Activated CD4-positive, CD25-positive, alpha-beta regulatory T cell treated with anti-CD3 and anti-CD28 coated beads, Interleukin-2, amount 50 U/mL, for 72 hours (primary cell): ENCODE measurements at regions not wholly inside any gene's neighbourhood (a gene's known extent, or its start where the extent isn't known, plus 50 kb on each side); places are given as distances from the start of the nearest gene placed in this dataset.

Source experiments
- DNase-seq: peaks from one replicate; pipeline ENCODE4 v3.0.0; 2021

DNA sequence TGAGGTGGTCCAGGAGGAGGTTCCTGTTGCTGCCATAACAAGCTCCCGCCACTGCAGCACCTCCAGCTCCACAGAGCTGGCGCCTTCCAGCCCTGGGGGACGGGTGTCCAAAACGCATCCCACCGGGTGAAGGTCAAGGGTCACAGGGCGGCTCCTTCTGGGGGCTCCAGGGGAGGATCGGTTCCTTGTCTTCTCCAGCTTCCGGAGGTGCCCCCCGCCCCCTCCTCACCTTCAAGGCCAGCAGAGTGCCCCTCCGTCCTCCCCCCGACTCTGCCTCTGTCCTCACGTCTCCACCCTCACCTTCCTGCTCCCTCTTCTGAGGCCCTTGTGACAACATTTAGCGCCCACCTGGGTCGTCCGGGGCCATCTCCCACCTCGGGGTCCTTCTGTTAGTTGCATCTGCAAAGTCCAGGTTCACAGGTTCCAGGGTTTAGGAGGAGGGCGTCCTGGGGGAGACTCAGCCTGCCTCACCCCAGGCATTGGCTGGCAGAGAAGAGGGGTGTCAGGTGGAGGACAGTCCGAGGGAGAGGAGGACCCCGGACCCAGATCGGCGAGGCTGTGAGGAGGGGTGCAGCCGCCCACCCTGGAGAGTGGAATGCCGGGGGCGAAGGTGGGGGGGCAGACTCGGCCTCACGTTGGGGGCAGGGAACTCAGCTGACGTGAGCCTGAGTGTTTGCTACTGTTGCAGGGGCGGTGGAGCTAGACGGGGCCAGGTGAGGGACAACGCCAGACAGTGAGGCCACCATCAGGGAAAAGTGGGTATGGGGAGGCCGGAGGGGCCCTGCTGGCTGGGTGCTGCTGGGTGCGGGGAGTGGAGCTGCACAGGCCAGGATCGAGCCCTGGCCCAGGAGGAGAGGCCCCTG is 205.5 kb upstream of the C14orf180 start:
- no peak for DNase-seq

GRCh38 chr14:104374718-104375080 is 204.9 kb upstream of the C14orf180 start:
- DNase-seq = no peak

- no peak for DNase-seq
Measured at GRCh38 chr14:104375551-104376201, 203.9 kb upstream of the C14orf180 start.

GRCh38 chr14:104376202-104377140 is 203.1 kb upstream of the C14orf180 start:
- no peak for DNase-seq

DNA sequence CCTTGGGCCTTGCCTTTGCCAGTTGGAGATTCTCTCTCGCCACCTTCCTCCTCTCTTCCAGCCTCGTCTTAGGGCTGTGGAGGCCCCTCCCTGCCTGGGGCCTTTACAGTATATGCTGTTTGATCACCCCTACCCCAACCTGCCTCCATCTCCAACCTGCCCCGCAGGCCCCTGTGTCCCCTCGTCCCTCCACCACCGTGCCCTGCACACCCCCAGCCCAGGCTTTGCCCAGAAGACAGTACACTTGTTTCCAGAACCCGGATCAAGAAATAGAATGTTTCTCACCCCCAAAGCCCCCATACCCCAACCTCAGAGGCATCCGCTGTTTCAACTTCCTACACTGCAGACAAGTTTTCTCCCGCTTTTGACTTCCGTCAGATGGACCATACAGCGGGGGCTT is 202.3 kb upstream of the C14orf180 start:
- no peak for DNase-seq

GRCh38 chr14:104378698-104379113 is 200.9 kb upstream of the C14orf180 start:
- DNase-seq = no peak

GRCh38 chr14:104382361-104383087 is 197.0 kb upstream of the C14orf180 start:
- no peak for DNase-seq

DNA sequence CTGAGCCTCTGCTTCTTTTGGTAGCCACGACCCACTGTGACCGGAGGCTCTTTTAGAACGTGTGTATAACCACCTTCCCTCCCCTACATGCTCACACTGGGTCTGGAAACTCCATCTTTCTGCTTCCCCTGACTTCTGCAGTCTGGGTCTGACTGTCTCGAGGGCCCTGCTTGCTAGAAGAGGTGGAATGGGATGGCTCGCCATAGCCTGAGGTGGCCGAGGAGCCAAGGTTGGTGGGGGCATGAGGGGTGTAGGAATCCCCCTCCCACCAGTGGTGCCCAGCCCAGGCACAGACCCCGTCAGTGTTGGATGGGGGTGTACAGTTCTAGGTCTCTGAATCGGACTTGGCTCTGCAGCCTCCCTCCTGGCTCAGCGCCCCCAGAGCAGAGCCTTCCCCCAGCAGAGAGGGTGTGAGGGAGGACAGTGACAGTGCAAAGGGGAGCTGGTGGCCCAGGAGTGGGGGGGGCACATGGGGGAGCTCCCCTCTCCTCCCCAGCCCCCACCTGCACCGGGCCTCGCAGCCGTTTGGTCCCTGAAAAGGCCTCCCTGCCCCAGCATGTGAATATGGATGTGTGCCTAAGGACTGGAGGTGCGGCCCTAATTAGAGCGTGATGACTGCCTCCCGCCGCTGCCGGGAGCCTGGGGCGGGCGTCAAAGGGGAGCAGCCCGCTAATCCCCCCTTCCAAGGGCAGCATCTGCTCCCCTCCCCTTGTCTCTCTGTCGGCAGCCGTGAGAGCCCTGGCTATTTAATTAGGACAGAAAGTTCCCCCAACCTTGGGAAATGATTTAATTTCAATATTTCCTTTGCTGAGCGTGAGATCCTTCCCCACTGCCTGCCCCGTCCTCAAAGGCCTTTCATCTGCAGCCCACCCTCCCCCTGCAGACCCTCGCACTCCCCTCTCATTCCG is 196.2 kb upstream of the C14orf180 start:
- no peak for DNase-seq

GRCh38 chr14:104383996-104384775 is 195.4 kb upstream of the C14orf180 start:
- DNase-seq = peak; percentile 15

- no peak for DNase-seq
Measured at GRCh38 chr14:104384776-104385071, 194.8 kb upstream of the C14orf180 start.

- no peak for DNase-seq
Measured at GRCh38 chr14:104385111-104385510, 194.5 kb upstream of the C14orf180 start.

- peak; percentile 11 for DNase-seq
Measured at GRCh38 chr14:104385531-104386101, 193.9 kb upstream of the C14orf180 start.

DNA sequence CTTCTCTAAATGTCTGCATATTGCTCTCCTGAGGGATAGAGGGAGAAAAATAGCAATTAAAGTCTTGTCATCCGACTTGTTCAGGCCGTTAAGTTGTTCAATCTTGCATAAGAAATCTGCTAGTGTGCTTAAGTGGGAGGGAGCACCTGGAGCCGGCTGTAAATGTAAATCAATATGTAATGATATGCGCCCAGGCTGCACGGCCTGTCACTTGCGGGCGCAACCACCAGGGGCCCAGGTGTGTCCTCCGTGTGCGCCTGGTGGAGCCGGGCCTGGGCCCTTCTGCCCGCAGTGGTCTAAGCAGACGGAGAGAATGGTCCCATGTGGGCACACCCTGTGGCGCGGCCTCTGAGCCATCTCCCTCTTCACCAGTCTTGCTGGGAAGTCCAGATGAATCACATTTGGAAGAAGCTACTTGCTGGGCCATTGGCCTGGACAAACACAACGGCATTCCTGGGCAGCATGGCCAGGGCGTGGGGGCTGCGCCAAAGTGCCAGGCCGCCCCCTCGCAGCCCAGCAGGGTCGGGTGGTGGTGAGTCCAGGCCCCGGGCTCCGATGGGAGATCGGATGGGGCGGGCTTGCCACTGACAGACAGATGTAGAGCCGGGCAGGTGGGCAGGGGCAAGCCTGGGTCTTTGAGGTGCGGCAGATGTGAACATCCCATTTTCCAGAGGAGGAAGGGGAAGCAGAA is 193.3 kb upstream of the C14orf180 start:
- DNase-seq = no peak

DNA sequence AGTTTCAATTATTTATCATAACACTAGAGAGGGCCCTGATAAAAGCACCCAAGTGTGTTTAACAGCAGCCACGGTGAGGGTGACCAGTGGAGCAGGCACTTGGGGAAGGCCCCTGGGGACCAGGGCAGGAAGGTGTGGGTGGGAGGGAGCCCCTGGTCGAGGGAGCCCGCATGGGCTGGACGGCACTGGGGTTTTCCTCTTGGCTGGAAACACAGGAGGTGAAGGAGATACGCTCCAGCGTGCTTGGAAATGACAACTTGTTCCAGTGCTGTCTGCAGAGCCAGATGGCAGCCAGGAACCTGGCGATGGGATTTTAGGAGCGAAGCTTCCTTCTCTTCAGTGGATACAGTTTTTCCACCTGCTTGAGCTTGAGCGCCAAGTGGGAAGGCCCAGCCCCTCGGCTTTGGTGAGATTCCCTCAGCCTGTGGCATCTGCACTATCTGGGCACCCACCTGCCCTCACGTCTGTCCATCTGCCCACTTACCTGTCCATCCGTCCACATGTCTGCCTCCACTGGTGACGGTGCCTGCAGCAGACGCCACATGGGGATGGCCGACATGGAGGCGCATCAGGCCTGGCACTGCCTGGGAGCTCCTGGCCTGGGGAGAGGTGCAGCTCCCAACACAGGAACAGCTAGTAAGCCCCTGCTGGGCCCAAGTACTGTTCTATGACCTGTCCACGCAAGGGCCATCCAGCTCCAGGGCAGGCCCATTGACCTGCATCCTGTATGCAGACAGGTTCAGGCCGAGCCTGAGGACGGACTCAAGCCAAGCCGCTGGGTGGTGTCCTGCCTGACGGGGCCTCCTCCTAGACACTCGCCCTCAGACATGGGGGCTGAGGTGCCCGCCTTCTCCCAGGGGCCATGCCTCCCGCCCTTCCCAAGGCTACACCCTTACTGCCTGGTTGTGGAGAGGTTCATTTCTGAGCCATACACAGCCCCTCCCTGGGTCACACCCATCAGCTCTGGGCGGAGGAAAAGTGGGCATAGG is 192.2 kb upstream of the C14orf180 start:
- DNase-seq = no peak

DNA sequence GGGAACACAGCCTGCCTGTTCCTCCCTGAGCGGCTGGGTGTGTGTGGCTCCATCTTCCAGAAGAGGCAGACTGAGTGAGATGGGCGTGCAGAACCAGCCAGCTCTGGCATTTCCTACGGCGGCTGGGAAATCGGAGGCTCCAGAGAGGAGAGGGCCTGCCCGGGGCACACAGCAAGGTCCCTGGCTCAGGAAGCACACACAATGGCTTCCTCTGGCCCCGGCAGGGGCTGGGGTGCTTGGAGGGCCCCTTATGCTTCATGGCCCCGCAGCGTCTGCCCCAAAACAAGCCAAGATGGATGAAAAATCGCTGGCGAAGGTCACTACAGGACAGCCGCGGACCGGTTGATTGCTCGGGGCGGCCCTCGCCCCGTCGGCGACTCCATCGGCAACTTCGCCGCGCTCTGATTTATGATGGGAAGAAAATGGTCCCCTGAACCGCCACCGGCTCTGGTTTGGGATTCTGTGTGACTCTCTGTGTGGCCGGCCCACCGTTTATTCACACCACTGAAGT is 191.5 kb upstream of the C14orf180 start:
- no peak for DNase-seq

DNA sequence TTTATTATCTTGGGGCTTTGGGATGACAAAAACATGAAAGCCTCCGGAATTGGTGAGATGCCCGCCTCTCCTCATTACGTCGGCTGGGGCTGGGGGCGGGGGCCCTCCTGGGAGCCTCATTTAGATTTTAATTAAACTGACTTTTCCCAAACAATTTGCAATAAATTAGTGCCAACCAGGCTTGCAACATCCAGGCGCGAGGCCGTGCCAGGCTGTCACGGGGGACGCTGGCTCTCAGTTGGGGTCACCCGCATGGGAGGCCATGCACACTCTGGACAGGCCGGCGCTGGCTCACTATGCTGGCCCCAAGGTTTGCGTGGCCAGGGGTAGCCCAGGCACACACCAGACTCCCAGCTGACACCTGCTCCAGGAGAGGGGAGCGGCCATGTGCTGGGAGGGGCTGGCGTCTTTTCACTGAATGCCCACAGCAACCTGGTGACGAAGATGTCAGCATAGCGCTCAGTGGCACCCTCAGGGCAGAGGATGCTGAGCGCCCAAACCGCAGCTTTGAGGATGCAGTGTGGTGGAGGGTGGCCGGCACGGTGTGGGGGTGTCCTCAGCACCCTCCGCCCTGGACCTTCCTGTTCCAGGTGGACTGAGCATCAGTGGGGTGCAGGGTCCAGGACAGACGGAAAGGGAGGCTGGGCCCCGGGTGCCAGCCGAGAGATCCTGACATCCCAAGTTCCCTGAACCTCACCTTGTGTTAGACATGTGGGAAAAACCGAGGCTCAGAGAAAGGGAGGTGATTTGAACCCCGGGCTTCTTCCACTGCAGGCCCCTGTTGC is 190.8 kb upstream of the C14orf180 start:
- no peak for DNase-seq
